NCI-H226 (cell line): ENCODE measurements at regions not wholly inside any gene's neighbourhood (a gene's known extent, or its start where the extent isn't known, plus 50 kb on each side); places are given as distances from the start of the nearest gene placed in this dataset.

Experiments used
- DNase-seq: peaks from one replicate; pipeline ENCODE4 v3.0.0-alpha.2; 2015

DNA sequence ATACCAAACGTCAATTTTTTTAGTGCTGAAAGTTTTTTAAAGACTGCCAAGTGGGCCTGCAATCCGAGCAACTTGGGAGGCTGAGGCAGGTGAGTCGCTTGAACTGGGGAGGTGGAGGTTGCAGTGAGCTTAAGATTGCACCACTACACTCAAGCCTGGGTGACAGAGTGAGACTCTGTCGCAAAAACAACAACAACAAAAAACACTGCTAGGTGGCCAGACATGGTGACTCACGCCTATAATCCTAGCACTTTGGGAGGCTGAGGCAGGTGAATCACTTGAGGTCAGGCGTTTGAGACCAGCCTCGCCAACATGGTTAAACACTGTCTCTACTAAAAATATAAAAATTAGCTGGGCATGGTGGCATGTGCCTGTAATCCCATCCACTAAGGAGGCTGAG lies 202.8 kb upstream of the COPS8 start:
- DNase-seq: no peak

DNA sequence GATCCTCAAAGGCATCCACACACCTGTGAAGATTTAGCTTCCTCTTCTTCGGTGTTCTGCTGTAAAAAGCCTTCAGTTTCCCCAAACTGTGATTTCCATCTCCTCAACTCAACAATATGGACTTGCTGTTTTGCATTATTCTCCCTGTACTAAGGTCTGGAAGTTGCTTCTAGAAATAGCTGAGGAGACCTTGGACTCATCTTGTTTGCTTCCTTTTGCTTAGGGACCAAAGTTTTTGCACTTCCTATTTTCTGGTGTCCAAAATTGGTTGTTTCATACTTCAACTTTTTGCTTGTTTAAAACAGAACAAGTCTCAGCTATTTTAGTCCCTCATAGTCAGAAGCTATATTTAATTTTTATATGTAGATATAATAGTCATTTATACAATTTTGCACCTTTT lies 201.9 kb upstream of the COPS8 start:
- no peak for DNase-seq

DNA sequence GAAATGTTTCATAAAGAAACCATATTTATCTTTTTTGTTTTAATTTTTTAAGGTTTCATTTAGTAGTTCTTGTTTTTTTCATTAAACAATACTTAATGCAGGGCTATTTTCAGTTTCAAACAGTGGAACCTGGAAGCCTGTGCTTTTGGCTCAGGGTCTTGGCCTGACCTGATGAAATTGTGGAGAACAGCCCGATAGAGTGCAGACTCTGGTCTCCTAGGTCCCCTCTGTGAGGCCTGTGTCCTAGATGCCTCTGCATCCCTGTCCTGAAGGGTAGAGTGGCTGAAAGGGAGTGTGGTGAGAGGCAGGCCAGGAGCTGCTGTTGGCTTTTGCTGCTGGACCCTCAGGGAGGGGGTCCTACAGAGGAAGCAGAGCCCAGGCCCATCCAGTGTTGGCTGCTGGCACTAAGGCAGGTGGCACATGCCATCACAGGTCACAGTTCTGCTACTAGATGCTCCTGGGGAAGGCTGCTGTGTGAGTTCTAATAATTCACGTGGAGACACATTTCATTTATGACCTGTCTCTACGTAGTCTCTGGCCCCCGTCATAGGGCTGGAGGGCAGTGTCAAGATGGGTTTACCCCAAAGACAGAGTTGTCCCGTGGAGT lies 201.0 kb upstream of the COPS8 start:
- no peak for DNase-seq

DNA sequence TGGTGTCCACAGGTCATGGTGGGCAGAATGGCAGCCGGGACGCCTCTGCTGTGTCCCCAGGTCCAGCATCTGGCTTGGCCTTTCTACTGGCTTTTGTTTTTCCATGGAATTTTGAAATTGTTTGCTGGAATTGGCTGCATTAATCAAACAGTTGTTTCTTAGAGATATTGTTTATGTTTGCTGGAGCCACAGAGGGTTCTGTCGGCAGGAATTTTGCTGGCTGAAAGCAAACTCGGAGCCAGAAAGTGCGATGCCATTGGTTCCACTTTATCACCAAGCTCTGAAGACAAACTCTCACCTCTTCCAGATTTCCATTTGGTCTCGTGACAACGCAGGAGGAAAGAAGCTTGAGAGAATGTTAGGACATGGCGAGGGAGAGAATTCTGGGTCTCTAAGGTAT lies 199.2 kb upstream of the COPS8 start:
- DNase-seq: no peak

DNA sequence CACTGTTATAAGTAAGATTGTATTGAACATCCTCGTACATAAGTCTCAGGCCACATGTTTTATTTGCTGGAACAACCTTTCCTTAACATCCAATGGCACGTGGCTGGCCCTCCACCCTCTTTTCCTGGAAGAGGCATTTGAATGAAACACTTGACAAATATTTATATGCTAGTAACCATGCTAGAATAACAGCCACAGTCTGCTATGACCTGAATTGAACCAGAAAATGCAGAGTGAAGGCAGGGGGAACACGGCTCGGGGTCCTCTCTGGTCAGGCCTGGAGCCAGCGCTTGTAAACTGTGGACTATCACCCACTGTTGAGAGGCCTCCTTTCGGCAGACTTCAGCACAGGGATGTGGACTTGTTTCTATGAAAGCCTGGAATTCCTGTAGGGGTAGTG lies 198.2 kb upstream of the COPS8 start:
- DNase-seq: no peak

DNA sequence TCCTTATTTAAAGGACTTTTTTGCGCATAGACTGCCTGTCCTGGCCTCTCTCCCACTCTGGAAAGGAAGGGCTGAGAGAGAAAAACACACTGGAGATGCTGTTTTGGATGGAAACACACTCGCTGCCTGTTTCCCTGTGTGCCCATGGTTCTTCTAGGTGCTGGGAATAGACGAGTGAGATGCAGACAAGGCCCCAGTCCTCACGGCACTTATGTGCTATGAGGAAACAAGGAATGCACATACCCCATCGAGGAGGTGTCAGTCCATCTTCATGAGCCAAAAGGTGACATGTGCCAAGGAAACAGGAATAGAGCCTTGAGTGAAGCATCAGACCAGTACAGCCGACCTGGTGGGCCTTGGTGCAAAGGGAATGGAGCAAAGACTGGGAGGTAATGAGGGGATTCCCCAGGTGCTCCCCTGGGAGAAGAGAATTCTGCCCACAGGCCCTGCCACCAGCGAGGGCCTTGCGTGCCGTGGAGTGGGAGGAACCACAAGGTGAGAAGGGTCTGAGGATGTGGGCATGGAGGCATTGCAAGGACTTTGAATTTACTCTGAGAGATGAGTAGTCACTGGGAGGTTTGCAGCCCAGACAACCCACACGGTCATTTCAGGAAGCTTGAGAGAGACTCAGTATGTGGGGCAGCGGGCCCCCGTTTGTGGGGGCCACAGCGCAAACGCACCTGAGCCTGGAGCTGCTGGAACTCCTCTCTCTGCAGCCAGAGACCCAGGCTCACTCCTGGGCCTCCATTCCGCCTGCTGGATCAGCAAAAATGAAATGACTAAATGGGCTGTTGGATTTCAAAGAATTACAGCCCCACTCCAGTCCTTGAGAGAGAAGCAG lies 197.5 kb upstream of the COPS8 start:
- no peak for DNase-seq

DNA sequence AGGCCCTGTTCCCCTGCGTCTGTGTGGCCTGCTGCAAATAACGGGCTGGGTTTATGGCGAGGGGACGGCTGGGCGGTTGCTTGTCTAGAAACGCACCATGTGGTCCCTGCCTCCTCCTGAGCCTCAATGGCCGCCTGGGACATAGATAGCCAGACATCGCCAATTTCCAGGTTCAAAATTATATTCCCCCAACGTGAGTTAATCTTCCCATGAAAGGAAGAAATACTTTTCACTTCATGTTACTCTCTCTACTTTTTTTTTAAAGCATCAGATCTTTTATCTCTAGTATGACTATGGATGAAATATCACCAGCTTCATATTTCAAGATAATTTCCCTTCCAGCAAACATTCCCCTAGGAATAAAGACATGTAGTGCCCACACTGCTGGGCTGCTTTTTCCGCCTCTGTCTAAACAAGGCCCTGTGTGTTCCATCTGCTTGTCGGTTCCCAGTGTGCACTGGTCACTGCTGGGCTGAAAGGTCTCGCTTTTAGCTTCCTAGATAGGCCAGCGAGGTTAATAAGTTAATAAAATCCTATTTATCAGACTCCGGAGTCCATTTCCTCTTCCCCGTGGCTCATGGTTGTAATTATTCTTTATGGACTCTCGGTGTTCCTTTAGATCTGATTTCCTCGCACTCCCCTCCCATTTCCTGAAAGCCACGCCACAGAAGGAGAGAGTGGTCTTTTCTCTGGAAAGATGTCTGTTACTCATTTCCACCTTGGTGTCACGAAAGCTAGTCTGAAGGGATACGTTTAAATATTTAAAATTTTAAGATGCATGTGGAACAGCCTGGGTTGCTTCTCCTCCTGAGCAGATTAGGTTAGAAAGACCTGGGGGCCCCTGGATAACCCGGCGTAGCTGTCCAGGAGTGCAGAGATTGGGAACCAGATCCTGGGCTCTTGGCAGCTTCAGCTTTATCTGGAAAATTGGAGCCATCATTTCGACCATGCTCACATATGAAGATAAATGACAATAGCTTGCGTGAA lies 196.6 kb upstream of the COPS8 start:
- no peak for DNase-seq

DNA sequence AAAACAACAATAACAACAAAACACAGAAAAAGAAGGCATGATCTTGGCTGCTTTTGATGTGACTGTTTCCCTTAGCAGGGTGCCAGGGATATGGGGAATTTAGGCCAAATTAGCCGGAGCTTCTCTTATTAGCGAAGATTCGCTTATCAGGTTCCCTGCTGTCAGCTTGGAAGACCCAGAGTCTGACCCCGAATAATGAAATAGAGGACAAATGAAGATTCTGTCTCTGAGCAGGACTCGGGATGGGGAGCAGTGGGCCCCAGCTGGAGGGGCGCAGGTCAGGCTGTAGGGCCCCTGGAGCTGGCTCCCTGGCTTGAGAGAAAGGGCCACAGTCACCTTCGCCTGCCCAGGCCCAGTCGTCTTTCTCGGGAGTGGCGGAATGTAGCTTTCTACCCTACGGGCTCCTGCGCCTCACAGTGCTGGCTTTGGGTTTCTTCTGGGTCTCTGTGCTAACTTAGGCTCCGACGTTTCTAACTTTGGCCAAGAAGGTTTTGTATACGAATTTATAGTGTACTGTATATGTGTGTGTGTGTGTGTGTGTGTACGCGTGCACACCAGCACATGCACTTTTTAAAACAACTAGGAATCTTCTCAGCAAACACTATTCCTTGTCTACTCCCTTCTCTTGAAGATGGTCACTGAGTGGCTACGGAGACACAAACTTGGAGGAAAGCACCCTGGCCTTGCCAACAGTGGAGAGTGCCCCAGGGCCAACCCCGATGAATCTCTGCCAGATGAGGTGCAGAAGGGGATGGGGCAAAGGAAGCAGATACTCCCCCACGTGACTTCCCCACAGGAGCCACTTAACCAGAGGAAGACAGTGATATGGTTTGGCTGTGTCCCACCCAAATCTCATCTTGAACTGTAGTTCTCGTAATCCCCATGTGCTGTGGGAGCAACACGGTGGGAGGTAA lies 195.6 kb upstream of the COPS8 start:
- no peak for DNase-seq

DNA sequence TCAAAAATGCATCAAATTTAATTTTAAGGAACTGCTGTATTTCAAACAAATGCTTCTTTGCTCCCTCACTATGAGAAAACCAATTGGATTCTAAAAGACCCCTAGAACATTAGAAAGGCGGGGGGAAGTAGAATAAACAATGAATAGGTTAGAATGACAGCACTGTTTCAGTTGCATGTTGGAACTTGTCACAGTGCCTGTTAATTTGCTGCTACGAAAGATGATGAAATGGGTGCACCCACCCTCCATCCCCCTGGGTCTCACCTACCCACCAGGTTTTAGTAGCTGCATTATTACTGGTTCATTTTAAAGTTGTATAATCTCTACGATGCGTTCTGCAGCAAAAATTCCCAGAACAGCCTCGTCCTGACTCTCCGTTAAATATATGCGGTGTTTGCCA lies 193.0 kb upstream of the COPS8 start:
- DNase-seq: no peak

DNA sequence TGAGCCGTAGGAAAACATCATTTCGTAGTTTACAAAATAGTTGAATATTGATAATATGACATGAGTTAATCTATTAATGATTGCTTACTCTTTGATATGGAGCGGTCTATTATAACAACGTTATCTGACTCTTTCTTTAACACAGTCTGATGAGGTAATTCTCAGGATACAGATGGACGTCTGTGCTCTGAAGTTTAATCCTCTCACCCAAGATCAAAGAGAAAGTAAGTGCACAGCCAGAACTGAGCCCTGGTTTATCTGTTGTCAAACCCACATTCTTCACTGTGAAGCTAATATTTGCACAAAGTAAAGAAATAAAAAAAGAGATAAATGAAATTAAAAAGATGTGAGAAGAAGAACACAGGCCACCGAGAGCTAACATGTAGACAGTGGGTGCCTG lies 190.9 kb upstream of the COPS8 start:
- DNase-seq: no peak

DNA sequence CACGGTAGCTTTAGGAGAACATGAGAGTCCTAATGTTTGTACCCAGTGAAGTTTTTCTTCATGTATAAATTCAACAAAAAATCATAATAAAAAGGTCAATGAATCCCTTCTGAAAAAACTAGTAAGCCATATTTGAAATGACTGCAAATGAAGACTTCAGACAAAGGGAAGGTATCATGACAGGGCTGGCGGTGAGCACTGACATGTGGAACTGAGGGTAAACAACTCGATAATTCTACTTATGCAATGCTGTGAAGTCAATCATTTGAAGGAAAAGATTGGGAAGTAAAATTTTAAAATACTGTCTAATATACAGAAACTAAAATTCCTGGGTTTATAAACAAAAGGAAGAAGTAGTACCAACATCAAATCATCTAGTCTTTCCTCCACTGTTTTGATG lies 190.2 kb upstream of the COPS8 start:
- no peak for DNase-seq

DNA sequence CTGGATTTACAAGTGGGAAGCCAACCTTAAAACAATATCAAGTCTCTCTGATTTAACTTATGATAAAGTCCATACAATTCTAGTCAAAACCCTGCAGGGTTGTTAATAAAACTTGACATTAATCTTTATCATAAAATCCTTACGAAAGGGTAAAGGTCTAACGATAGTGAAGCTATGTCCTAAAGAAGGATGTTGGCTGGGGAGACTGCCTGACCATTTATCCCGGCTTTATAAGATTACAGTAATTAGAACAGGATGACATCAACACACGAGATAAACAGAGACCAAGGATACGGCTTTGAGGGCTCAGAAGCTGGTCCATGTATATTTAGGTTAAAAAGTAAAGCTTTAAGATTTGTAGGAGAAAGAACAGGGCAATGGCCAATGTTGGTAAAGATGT lies 189.0 kb upstream of the COPS8 start:
- DNase-seq: no peak

DNA sequence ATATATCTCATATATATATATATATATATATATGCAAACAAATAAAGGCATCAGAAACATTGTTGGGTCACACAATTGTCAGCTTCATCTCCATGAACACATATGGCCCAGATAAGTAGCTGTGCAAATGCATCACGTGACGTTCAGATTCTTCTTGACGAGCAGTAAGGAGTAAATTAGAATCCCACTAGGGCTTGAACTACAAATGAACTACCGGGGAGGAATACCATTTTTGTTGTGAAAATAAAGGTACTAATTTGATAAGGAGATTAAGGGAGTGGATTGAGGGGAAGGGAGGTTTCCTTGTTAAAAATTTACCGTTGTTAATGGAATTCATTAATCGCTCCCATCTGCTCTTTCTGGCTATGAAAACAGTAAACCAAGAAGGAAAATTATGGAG lies 186.5 kb upstream of the COPS8 start:
- no peak for DNase-seq

DNA sequence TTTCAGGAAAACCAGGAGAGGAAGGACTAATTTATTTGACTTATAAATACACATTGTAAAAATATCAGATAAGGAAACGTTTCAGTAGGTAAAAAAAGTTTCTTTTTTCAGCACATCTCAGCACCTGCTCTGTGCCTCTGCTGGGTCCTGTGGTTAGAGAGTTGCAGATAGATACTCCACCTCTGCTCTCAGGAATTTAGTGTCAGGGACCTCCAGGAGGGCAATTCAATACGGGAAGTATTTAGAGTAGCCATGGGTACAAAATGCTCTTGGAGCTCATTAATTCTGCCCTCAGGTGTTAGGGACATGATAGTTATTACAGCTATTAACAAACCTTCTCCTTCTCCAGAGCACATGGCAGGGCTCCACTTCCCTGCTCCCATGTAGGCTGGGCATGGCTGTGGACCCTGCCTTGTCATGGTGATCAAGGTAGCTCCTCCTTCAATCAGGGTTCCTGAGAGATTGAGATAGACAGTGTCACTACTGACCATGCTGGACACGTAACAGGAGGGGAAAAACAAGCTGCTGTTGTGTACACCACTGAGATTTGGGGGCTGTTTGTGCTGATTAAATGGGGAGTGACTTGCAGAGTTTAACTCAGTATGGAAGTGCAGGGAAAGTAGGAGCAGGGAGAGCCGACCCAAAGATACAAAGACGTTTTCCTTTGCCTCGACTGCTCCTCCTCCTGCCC lies 185.6 kb upstream of the COPS8 start:
- no peak for DNase-seq

DNA sequence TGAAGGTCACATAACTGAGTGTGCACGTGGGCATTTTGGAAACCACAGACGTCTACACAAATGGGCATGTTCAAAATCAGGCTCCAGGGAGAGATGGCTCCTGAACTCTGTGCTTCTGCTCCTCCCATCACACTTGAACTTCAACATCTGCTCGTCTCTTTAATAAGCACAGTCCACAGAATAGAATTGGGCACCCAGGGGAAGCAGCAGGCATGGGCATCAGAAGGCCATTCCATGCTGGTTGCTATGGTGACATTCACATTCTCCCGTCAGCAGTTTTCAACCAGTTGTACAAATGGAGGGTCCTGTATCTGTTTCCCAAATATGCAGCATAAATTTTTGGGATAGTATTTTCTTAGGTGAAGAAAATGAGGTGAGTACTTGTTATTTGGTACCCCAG lies 183.7 kb upstream of the COPS8 start:
- no peak for DNase-seq

DNA sequence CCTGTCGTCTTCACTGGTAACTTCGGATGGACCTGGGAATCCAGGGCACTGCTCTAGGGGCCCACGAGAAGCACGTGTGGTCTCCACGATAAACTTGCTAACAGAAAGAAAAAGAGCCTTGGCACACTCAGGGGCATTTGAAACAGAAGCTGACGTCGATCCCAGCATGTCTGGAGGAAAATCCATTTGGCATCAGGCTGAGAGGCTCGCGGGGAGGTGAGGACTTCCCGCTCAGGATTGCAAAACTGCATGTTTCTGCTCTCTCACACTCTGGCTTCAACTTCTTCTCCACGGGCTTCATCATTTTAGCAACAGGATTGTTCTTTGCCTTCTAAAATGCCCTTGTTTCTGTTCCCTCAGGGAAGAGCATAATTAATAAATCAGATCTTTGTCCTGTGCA lies 181.7 kb upstream of the COPS8 start:
- DNase-seq: no peak

DNA sequence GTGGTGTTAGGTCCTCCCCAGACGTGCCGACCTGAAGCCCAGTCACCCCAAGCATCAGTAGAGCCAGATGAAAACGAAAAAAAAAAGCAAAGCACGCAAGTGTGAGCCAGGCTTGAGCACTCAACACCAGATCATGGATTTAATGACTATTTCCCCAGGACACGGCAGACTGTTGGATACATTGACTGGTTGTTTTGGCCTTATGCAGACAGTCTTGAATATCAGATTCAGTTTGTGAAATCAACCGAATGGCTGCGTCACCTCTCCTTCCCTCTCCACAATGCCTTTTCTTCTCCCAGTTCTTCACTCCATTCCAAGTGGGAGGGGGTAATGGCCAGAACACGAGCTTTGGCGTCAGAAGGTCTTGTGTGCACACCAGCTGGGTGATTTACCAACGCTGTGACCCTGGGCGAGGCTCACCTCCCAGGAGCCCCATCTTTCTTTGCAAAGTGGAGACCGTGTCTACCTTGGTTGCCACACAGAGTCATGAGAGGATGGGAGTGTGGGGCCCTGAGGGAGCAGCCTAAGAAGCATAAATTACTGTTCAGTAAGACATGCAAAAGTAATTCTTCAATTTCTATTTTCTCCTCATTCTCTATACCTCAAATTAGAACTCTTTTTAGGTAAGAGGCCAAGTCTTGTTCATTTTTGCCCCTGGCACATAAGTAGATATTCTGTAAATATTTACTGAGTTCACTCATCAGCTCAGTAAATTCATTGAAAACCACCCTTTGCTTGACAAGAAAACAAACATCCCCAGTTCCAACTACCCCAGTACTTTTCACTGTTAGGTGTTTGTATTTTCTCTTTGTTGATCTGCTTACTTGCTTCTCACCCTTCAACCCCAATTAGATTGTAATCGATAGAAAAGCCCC lies 181.1 kb upstream of the COPS8 start:
- DNase-seq: no peak

DNA sequence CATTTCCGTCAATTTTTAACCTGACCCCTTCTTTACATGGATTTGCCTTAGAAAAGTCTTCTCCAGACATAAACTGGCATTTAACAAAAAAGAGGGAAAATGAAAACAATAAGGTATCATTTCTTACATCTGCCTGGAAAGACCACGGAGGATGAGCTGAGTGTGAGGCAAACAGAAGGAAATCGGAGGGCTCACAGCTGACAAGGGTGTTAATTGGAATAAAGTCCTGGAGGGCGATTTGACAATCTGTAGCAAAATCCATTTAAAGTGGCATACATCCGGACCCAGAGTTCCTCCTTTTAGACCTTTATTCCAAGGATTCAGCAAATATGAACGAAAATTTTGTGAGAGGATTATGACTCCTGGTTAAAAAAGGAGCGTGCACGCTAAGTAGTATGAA lies 179.7 kb upstream of the COPS8 start:
- no peak for DNase-seq

DNA sequence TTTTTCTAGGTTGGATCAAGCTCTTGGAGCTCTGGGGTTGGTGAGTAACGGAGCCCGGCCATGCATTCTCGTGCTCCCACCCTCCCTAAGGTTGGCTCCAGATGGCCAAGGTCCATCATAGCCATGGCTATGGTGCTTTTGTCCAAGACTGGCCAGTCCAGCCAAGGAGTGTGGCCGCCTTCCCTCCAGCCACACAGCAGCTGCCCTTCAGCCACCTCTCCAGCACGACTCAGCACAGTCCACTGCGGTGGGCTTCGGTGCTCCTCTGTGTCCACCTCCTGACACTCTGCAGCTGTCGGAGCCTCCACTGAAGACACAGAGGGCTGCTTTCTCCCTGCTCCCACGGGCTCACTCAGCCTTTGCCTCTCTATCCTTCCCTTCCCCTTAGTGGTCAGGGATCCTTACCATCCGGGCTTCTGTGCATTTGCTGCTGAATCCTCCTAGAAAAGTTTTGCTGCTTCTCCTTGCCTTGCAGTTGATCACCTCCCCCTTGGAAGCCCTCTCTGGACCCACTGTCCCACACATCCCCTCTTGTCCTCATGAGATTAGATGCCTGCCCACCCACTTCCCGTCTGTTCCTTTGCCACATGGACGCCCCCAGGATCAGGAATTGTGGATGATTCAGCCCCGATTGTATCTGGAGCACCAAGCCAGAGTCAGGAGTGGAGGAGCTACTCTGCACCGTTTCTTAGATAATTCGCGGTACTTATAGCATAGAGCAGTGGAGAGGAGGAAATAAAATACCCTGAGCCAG lies 177.1 kb upstream of the COPS8 start:
- DNase-seq: no peak

DNA sequence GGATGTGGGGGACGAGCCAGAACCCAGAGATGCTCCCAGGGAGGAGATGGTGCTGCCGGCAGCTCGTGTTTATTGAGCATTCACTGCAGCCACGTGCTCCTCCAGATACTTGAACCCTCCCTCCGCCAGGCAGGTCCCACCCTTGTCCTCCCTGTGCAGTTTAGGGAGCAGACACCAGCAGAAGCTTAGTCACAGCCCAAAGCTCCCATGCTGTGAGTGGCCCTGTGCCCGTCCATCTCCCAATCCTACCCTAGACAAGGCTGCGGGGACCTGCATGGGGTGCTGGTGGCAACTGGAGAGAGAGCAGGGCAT lies 176.5 kb upstream of the COPS8 start:
- no peak for DNase-seq
